ENCODE measurements at regions not wholly inside any gene's neighbourhood (a gene's known extent, or its start where the extent isn't known, plus 50 kb on each side); places are given as distances from the start of the nearest gene placed in this dataset.

DNA sequence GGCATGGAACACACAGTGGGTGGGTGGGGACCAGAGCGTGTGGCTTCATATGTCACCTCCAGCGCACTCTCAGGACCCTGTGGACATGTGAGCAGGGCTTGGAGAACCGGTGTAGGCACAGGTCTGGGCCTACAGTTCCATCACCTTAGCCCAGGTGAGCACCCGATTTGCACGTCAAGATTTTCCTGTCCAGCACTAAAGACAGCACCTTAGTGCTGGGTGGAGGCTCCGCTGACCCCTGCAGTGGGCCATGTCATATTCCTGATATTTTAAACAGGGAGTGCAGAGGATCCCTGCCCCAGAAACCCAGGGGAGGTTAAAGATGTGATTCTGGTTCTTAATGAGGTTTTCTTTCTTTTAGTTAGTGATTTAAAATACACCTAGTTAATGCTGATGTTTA, 356.0 kb upstream of the IRX4 start:
- no peak for TF ChIP-seq CTCF (IDR thresholded peaks at IDR 0.05)
- WGBS, 3 donors: 72 to 86% (median 84%) methylated on average over 6 of the region's 6 CpGs
- ATAC-seq (no peak), DNase-seq (no peak)
- Histone ChIP-seq H3K27me3 (ENCODE audit: insufficient read depth in 3 of 3, low read length in 2 of 3) (no peaks in the 10 kb centered on the region), H3K4me3 (no peak overlapping the region), H3K9me3 (peaks cover 10% of the 10 kb centered on the region), H3K4me1 (no peaks in the 10 kb centered on the region), H3K27ac (no peak overlapping the region), H3K36me3 (ENCODE audit: insufficient read depth in 1 of 2, low read depth in 1 of 2) (no peaks in the 10 kb centered on the region)
- intact Hi-C loops (cut with DNase I): no loop called here

DNA sequence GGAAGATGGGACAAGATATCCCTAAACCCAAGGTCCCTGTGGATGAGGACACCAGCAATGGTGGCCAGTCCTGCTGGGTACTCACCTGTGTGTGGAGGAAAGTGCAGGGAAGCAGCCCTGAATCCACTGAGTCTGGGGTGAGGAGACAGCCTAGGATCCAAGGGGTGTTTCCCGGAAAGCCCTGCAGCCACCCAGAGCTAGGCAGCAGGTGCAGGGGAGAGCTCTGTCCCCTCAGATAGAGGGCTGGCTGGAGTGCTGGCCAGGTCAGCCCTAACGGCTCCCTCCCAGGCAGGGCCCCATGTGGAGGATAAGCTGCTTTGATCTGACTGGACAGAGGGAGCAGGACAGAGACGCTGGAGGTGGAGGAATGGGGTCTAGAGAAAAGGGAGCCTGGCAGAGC, 344.7 kb upstream of the IRX4 start:
- ATAC-seq (no peak), DNase-seq (no peak)
- H3K36me3 ChIP-seq (ENCODE audit: insufficient read depth in 1 of 2, low read depth in 1 of 2): no peaks in the 10 kb centered on the region
- intact Hi-C loops (cut with DNase I): no loop called here
- 16 to 22% (median 18%) methylated on average over 3 of the region's 3 CpGs for WGBS, 3 donors
- H3K9me3 ChIP-seq: no peaks in the 10 kb centered on the region
- H3K4me1 ChIP-seq: no peaks in the 10 kb centered on the region
- no peak for TF ChIP-seq CTCF (IDR thresholded peaks at IDR 0.05)
- no peaks in the 10 kb centered on the region for H3K27me3 ChIP-seq (ENCODE audit: insufficient read depth in 3 of 3, low read length in 2 of 3)
- no peak overlapping the region for H3K27ac ChIP-seq
- H3K4me3 ChIP-seq: no peak overlapping the region

- Histone ChIP-seq H3K4me3 (no peak overlapping the region), H3K4me1 (no peaks in the 10 kb centered on the region), H3K9me3 (no peaks in the 10 kb centered on the region), H3K36me3 (ENCODE audit: insufficient read depth in 1 of 2, low read depth in 1 of 2) (no peaks in the 10 kb centered on the region), H3K27ac (no peak overlapping the region), H3K27me3 (ENCODE audit: insufficient read depth in 3 of 3, low read length in 2 of 3) (no peaks in the 10 kb centered on the region)
- DNase-seq: no peak
- WGBS, 3 donors: 90 to 92% (median 90%) methylated on average over 13 of the region's 13 CpGs
- TF ChIP-seq CTCF (IDR thresholded peaks at IDR 0.05): no peak
- intact Hi-C loops (cut with DNase I): no loop called here
- no peak for ATAC-seq
Observed at GRCh38 chr5:2224689-2225088, 342.0 kb upstream of the IRX4 start.

GRCh38 chr5:2223303-2223702, 340.6 kb upstream of the IRX4 start:
- DNase-seq (no peak), ATAC-seq (no peak)
- 75 to 81% (median 79%) methylated on average over 15 of the region's 15 CpGs for WGBS, 3 donors
- no peaks in the 10 kb centered on the region for H3K36me3 ChIP-seq (ENCODE audit: insufficient read depth in 1 of 2, low read depth in 1 of 2)
- no peak overlapping the region for H3K4me3 ChIP-seq
- H3K27ac ChIP-seq: no peak overlapping the region
- no peaks in the 10 kb centered on the region for H3K4me1 ChIP-seq
- H3K9me3 ChIP-seq: no peaks in the 10 kb centered on the region
- TF ChIP-seq CTCF (IDR thresholded peaks at IDR 0.05): no peak
- no peaks in the 10 kb centered on the region for H3K27me3 ChIP-seq (ENCODE audit: insufficient read depth in 3 of 3, low read length in 2 of 3)
- intact Hi-C loops (cut with DNase I): no loop called here

DNA sequence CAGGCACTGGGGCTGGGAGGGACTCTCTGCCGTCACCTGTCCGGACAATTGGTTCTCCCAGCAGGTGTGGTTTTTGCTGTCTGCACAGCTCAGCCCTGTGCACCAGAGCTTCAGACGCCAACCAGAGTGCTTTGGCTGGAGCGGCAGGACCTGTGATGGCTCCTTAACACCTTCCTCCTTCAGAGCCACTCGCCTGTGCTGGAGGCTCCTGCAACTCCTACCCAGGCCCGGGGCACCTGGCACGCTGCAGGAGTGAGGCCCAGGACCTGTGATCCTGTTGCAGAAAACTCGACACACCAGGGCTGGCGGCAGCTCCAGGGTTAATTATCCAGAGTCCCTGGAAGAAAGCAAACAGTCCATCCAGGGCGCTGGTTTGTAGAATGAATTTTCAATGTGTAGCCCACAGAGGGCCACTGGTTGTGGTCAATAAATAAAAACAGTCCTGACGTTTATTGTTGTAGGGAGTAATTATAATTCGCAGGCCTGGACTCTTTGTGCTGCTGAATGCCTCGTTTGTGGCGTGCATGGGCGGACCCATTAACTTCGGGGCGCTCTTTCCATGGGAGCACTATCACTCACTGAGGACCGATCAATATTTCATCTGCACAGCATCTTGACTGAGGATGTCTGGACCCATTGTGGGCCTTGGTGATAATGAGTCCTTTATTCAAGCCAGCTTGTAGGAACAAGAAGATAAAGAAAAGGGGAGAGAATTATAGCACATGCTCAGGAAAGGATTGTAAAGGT, 339.7 kb upstream of the IRX4 start:
- H3K27ac ChIP-seq: no peak overlapping the region
- DNase-seq (no peak), ATAC-seq (no peak)
- intact Hi-C loops (cut with DNase I): no loop called here
- no peaks in the 10 kb centered on the region for H3K4me1 ChIP-seq
- no peaks in the 10 kb centered on the region for H3K9me3 ChIP-seq
- no peak for TF ChIP-seq CTCF (IDR thresholded peaks at IDR 0.05)
- no peaks in the 10 kb centered on the region for H3K27me3 ChIP-seq (ENCODE audit: insufficient read depth in 3 of 3, low read length in 2 of 3)
- no peaks in the 10 kb centered on the region for H3K36me3 ChIP-seq (ENCODE audit: insufficient read depth in 1 of 2, low read depth in 1 of 2)
- 74 to 79% (median 78%) methylated on average over 18 of the region's 18 CpGs for WGBS, 3 donors
- H3K4me3 ChIP-seq: no peak overlapping the region
